GM21786 (cell line): ENCODE measurements at regions not wholly inside any gene's neighbourhood (a gene's known extent, or its start where the extent isn't known, plus 50 kb on each side); places are given as distances from the start of the nearest gene placed in this dataset.
"Not testable (repeated sequence)": the region's sequence is repeated elsewhere in the genome, so short reads cannot be mapped to it uniquely, and the experiment has no call there.

Experiments
- ATAC-seq: cut with Tn5 transposase; IDR thresholded peaks from one replicate; pipeline ENCODE4 v1.9.1; 2021; ENCODE audit not compliant: unreplicated experiment

DNA sequence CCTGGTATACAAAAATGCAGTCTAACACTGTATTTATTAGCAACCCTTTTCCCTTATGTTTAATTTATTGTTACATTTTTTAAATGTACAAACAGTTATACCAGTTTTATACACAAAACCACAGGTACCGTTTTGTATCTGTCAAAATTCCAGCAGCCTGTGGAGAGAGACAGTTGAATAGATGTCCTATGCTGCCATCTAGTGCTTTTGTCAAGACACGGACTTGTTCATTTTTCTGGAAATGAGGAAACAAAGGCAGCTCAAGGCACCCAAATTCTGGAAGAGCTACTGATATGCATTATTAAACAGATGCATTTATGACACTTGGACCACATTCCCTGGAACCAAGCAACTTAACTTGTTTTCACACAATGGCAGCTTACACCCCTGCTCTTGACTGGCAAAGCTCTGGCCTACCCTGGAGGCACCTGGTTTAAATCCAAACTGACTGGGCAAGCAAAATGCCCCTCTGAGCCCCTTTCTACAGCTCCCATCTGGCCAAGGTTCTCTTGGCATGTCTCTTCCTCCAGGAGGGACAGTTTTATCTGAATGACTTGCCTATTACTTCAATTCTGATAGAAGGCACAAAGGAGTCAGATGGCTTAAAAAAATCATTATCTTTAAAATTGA, 286.9 kb upstream of the PRKD1 start:
- ATAC-seq = peak; percentile 55

DNA sequence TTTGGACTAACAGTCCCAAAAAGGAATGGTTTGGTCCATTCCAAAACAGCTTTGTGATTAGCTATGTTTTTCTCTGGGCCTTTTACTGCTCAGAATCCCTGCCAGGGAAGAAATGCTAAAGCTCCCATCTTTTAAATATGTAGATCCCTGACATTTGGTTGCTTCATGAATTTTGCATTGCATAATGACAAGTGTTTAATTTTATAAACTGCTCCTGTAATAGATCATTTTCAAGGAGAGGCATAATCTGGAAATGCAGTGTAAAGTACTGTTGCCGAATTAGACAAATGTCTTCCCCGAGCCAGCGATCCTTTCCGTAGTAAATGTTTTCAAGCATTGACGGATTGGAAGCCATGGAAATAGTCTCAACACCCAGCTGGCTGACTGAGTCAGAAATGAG, 291.3 kb upstream of the PRKD1 start:
- no peak for ATAC-seq

DNA sequence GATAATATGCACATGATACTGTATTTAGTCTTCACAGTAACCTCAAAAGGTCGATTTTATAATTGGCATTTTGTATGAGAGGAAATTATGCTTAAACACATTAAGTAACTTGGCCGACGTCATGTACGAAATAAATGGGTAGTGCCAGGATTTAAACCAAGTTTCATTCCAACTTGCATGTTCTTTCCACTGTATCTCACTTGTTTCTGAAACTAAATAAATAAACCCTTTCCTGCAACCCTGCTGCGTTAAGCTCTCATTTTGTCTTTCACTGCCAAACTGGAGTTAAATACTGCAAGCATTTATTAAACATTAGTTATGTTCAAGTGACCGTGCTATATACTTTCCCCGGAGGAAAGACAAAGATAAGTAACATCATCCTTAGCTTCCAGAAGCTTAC, 293.9 kb upstream of the PRKD1 start:
- no peak for ATAC-seq

DNA sequence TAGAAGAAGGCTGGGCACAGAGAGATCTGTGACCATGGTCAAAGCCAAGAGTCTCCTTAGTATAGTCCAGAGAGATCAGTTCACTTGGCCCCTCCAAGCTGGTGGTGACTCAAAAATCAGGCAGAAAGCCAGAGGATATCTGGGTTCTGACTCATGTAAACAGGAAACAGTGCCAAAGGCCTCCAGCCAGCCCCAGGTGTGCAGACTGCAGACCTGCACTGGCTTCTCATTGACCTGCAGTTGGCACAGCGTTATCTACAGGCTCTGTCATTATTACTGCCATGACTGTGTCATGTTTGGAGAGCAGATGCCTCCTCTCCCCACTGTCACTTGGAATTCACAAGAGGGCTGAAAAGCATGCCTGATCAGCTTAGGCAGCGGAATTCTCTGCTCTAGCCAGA, 295.7 kb upstream of the PRKD1 start:
- no peak for ATAC-seq

DNA sequence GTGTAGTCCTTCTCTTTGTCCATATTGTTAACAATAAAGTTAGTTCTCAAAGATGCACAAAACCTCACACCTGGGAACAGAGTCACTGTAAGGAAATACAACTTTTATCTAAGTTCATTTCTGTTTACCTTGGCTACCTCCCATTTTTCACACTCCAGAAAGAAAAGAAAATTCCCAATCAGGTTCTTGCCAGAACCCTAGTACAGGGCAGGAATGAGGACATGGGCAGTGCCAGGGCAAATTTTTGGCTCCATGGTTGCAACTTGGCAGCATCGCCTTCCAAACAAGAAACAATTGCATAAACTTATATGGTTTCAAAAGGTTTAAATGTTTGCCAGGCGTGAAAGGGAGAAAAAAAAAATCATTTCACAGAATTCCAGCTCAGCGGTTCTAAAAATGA, 296.3 kb upstream of the PRKD1 start:
- ATAC-seq = no peak

DNA sequence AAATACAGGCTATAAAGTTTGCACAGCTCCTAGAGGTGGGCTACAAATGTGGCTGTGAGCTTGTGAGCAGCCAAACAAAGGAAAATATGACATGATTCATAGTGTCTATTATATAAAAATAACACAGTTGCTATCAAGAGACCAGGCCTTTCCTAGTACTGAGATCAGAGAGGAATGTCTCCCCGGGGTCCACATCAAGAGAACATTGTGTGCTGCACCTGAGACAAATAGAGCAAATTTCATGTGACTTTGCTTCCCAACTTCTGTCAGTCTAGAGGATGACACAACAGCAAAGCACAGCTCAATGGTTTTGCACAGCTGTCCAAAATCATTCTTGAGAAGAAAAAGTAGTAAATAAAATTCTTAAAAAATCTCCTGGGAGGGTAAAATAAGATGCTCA, 297.5 kb upstream of the PRKD1 start:
- ATAC-seq = no peak

DNA sequence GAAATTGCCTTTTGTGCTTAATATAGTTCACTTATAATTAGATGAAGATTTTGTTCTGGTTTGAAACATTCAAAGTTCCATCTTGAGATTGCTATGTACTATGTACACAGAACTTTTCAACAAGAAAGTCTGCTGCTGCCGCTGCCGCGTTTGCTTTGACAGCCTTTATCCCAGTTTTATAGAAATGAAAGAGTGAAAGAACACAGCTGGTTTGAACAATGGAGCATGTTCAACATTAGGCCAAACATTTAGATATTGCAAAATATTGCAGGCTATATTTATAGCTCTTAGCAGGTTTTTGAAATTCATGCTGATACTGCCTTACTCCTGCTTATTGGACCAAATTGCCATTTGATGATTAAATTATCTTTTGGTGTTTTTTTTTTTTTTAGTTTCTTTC, 299.8 kb upstream of the PRKD1 start:
- no peak for ATAC-seq

DNA sequence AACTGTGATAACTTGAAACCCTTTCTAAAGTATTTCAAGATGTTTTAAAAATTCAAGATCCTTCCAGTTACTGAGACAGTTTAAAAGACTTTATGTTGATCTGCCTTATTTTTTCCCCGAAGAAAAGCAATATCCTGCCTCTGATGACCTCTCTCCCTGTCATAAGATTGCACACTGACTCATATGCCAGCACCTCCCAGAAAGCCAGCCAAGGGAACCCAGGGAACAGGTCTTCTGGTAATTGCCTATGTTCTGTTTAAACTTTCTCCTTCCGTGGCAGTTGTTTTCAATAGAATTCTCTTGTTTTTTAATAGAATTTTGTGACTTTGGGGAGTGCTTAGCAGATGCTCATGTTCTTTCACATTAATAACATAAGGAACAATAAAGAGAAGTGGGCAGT, 300.2 kb upstream of the PRKD1 start:
- no peak for ATAC-seq

DNA sequence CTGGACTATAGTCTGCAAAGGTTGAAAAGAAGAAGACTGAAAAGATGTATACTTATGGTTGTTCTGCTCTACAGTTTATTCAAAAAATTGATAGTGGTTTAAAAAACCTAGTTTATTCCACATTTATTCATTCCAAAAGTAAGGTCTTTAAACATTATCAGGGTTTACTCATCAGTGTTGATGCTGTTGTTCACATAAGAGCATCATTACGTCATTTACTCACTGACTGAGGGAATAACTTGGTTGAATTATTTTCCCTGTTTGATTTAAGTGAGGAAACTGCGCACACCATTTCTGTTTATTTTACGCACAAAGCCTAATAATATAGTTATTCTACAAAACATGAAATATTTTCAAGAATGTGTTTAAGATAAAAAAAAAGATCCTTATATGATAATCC, 303.1 kb upstream of the PRKD1 start:
- no peak for ATAC-seq

DNA sequence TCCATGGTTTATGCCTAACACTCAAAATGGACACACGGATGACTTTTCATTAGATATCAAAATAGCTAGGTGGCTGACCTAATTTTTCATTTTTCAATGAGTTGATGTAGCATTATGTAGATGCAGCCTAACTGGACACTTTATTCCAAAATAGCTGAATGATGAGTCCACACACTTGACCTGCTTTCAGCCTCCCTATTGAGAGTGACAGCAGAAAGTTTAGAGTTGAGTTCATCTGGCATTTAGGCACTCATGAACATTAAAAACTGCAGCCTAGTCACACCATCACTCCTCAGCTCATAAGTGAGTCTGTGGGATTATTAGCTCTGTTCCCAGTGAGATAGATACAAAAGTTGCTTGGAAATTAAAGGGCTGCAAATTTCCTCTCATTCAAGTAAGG, 307.3 kb upstream of the PRKD1 start:
- ATAC-seq = no peak

DNA sequence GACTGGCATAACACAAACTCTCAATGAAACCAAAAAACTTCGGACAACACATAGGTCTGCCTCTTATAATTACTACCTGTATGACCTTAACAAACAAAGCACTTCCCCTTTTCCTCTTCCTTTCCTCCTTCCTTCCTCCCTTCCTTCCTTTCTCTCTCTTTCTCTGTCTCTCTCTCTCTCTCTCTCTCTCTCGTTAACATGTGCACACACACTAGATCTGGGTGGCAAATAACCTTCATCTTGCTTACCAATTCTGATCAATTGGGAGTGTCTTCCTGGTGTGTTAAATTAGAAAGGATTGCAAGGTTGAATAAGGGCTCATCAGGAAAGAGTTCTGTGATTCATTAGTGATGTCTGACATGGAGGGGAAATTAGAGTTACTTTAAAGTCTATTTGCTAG, 307.8 kb upstream of the PRKD1 start:
- ATAC-seq = no peak

DNA sequence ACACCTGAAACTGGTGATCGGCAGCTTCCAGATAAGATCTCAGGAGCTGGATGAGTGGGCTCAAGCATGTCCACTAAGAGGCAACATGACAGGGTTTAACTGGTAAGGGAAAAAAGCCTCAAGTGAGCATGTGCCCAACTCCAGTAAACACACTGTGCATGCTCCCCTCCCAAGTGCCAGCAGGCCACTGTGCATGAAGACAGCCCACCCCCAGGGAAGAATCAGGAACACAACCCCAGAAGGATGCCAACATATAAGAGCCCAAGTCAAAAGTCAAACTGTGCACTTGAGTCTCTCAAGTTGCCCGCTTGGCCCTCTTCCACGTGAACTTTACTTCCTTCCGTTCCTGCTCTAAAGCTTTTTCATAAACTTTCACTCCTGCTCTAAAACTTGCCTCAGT, 311.3 kb upstream of the PRKD1 start:
- no peak for ATAC-seq

DNA sequence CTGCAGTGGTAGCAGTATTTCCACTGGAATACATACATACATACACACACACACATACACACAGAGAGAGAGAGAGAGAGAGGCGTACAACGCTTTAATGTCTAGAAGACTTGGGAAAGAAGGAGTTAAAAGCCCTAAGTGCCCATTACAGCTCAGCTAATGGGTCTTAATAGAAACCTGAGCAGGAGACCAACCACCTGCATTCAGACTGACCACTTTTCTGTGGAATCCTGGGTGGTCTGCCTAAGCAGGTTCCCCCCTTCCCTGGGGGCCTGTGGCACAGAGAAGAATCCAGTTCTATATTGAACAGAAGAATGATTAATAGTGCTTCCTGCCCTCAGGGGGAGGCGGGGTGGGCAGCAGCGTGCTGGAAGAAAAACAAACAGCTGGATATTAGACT, 312.4 kb upstream of the PRKD1 start:
- no peak for ATAC-seq

DNA sequence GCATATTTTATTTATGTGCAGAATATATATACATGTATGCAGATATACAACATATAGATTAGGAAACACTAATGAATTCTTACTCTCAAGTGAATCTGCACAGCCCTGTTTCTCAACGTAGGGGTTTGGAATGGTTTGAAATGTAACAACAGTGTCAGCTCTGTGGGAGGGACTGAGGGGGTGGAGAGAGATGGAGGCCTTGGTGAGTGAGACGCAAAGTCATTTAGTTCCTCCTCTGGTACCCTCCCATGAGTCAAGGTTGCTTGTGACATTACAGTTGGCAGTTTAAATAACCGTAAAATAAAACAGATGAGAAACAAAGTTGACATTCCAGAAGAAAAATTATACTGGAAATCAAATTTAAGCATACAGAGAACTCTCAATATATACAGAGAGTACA, 313.0 kb upstream of the PRKD1 start:
- no peak for ATAC-seq

DNA sequence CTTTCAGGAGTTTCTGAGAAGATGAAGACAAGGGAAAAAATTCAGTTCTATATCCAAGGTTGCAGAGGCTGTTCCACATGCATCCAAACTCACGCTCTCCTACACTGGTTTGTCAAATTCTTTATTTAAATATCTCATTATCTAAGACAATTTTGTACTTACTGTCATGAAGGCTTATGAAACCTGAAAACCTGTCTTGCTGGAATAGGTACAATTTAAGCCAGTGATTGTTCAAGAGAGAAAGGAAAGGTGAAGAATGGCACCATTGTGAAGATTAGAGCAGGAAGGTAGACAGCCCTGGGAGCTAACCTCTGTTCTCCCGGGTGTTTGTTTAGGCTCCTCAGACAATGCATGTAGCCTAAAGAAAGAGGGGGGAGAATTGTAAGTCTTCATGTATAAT, 315.1 kb upstream of the PRKD1 start:
- ATAC-seq = no peak

DNA sequence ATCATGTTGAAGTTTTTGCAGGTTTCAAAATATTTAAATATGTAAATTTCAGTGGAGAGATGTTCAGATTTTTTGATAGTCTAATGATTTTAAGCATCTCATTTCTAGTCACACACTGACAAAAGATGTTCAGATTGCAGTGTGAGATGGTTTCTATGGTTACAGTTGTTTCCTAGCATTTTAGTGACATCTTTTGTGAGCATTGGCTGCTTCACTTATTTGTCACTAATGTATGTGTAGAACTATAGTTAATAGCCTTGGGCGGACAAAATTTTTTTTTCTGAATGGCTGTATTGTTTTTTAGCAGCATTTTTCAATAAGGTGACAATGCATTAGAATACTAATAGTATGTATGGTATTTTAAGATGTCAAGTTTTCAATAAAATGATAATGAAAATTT, 315.6 kb upstream of the PRKD1 start:
- ATAC-seq = no peak

DNA sequence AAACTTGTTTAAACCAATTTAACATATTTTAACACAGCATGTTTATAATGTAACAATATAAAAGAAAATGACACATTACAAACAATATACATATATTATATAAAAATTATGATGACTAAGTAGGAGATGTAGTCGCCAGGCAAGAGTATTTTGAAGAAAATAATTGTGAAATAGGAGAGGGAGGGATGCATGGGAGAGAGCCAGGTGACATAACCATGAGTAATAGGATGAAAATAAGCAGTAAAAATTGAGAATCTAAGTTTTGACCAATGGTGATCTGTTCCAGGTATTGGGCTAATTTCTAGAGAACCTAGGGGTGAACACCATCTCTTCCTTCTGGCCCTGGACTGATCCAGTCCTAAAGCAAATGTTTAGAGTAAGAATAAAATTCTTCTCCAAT, 315.2 kb upstream of the G2E3 start:
- ATAC-seq = no peak

DNA sequence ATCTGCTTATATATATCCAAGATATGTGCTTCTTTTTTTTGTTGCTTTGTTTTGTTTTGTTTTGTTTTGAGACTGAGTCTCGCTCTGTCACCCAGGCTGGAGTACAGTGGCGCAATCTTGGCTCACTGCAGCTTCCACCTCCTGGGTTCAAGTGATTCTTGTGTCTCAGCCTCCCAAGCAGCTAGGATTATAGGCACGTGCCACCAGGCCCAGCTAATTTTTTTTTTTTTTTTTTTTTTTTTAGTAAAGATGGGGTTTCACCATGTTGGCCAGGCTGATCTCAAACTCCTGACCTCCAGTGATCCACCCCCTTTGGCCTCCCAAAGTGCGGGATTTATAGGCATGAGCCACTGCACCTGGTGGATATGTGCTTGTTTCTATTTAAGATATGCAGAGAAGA, 314.6 kb upstream of the G2E3 start:
- ATAC-seq = not testable (repeated sequence)

DNA sequence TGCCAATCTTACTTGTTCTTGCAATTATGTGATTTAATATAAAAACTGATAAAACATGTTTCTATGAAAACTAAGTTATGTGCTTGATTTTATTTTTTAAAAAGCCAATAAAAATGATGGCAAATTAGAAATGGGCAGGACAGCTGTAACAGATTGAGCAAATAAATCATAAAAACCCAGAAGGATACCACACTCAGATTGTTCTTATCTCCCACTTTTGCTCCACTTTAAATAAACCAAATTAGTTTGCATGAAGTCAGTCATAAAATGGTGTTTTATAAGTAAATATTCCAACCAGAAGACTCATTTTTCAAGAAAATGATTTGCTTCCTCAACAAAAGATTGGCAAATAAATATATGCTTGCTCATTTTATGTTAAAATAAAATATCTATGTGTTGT, 307.9 kb upstream of the G2E3 start:
- ATAC-seq = no peak

DNA sequence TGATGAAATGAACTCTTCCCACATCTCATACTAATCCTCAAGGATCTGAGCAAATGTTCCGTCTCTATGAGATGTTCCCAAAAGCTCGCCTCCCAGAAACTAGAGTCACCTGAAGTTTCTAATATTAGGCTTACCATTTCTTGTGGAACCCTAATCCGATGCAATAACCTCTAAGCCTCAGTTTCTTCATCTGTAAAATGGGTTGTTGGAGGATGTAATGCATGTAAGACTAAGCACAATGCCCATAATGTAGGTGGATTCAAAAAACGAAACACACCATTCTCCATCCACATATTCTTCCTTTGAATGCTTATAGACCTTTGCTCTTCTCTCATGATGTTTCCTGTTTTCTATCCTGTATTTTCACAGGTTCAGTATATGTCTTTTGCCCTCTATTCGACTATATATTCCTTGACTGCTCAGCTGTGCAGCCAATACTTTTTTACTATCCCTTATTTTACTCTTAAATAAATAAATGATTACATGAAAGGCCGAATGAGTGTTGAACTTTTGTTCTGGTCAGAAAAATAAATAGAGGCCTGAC, 307.3 kb upstream of the G2E3 start:
- ATAC-seq = no peak

DNA sequence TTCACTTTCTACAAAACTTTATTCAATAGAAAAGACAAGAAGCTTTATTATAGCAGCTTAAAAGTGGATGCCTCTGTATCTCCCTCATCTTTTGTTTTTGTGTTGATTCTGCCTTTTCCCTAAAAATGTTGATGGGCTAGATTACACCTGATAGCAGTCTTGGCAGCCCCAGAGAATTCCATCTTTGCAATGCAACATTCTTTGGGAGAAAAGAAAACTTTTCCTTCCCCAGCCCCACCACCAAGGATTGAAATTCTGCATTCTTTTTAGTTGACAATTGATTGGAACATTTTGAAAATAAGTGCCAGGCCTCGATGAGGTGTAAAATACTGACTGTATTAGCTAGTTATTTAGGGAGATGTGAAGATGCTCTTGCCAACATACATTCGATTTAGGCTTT, 306.8 kb upstream of the G2E3 start:
- ATAC-seq = no peak

DNA sequence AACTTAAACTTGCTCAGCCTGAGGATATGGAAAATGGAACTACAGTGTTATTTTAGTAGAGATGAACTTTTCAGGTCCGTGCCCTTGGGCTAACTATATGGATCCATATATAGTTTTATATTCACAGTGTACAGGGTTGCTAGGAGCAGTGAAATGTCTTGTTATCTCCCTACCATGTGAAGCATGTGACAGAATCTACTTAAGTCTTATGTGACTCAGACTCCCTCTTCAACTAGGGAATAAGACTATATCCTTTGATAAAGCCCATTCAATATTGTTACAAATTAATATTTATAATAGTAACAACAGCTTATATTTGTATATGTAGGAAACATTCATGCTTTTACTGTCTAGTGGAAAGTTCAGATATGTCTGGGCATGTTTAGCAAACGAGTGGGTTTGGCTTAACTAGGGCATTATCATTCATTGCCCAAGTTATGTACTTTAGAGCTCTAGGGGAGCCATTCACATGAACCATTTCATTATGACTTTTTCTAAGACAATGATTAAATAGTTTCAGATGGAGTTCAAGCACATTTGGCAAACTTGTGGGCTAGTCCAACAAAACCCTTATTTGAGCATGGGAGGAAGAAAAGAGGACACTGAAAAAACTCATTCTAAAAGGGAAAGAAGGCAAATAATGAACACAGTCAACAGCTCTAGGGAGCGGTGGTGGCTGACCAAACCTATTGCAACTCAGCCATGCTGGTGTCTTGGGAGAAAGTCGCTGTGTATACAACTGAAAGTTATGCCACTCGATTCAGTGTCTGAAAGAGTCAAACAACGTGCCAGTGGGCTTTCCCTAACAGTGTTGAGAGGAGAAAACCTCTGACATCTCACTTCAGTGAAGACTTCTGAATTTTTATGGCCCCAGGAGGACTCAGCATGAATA, 305.9 kb upstream of the G2E3 start:
- no peak for ATAC-seq

DNA sequence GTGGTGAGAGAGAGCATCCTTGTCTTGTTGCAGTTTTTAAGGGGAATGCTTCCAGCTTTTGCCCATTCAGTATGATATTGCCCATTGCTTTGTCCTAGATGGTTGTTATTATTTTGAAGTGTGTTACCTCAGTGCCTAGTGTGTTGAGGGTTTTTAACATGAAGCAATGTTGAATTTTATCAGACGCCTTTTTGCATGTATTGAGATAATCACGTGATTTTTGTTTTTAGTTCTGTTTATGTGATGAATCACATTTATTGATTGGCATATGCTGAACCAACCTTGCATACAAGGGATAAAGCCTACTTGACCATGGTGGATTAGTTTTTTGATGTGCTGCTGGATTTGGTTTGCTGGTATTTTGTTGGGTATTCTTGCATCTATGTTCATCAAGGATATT, 302.3 kb upstream of the G2E3 start:
- ATAC-seq = no peak
